Activated CD4-positive, alpha-beta T cell treated with anti-CD3 and anti-CD28 coated beads, Interleukin-2, amount 50 U/mL, for 24 hours (primary cell): ENCODE measurements at regions not wholly inside any gene's neighbourhood (a gene's known extent, or its start where the extent isn't known, plus 50 kb on each side); places are given as distances from the start of the nearest gene placed in this dataset.

Experiments
- DNase-seq, 2 donors: peaks; one replicate each; pipeline ENCODE4 v3.0.0-alpha.2; 2020; ENCODE audit warnings: low read depth in 1 of 2, low spot score in 1 of 2

DNA sequence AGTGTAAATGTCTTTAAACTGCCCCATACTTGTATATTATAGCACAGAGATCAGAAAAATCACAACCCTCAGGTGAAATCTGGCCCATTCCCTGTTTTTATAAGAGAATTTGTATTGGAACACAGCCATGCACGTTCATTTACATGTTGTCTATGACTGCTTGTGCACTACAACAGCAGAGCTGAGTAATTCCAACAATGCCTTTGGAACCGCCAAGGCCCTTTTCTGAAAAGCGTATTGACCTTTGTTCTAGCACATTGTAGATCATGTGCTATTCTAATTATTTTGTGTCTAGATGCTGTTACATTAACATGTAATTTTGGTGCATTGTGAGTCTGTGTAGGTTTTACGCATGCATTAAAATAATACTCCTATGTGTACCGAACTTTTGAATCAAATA lies 339.6 kb downstream of the CHRM3 start:
- no peak for DNase-seq

DNA sequence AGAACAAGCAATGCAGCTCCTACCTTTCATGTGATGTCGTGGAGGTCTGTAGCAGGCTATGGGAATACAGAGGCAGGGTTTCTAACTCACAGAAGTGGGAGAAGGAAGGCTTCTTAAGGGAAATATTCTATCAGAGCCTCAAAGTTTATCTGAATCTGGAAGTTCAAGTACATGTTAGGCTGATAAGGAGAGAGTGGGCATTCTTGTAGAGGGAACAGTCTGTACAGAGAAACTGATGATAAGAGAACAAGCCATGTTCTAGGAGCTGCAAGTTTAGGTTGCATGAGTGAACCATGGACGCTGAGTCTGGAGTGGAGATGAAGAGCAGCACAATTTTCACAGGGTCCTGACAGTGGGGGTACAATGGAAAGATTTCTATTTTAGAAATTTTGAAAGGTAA lies 344.0 kb downstream of the CHRM3 start:
- DNase-seq, result no peak

DNA sequence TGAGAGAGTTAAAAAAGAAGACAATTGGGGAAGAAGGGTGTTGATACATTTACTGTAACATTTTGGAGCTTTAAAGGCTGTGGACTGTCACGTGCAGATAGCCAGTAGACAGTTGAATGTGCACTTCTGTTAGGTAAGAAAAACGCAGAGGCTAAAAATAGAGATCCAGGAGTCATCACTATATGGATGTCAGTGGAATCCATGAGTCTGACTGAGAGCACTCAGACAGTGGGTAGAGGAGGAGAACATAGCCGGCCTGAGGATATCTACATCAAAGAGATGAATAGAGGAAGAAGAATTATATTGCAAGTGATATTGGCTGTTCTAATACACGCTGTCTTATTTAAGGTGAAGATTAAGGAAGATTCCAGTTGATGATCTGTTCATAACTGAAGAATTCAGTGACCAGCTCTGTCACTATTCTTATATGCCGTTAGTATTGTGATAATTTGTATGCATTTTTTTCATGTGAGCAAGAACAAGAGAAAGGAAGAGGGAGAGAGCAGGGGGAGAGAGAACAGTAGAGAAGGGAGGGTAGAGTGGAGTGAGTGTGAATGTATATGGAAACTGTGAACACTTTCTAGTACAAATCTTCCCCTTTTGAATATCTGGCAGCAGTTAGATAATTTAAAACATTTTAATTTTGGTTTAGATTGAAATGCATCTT lies 344.8 kb downstream of the CHRM3 start:
- DNase-seq, result no peak

DNA sequence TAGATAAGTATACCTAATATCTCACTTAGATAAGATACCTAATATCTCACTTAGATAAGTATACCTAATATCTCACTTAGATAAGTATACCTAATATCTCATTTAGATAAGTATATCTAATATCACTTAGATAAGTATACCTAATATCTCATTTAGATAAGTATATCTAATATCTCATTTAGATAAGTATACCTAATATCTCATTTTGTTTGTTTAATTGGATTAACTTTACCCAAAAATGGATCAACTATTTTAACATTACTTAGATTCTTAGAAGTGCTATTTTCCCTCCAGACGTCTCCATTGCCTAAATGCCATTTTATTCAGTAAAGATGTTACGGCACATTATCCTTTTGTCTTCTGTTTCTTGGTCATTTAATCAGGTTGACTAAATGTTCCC lies 346.4 kb downstream of the CHRM3 start:
- DNase-seq, result no peak

DNA sequence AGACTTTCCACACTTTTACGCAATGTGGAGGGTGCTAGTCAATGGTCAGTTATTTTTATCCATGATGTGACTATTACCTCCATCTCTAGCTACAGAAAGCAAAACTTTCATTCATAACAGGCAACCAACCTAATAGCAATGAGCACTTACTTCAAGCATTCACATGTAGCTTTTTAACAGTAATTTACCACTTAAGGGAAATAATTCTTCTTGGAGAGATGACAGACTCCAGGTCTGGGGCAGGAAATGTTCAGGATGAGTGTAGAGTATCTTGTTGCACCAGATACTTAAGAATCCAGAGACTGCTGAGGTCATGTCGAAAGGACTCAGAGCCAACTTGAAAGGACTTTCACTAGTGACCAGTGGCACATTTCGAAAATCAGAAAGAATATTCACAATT lies 347.6 kb downstream of the CHRM3 start:
- DNase-seq, result no peak

DNA sequence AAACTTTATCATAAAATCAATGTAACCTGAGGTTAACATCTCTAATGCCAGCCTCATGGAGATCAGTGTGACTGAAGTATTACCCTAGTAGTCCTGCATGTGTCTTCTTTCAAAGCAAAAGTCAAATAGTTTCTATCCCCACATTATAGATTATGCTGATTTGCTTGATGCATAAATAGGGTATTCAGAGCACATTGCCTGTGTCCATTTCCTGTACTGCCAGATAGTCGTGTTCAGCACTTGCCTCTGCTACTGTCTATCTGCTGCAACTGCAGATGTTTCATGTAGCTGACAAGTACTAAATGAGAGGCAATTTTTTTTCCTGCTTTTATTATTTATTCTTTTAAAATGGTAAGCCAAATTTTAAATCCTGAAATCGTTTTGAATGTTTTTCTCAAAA lies 348.7 kb downstream of the CHRM3 start:
- no peak for DNase-seq

DNA sequence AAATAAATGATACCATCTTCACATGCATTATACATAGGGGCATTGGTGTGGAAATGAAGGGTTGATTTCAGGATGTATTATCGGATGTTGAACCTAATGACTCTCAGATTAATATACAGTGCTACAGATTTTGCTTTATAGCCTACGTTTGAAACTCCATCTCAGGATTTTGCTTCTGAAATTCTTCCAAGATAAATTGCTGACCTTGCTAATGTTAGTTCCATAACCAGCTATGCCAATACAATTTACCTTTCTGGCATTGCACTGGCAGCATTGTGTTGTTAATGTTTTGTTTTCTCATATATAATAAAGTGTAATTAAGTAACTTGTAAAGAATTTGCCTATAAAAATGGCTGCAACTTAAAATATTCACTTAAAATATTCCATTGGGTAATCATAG lies 350.1 kb downstream of the CHRM3 start:
- no peak for DNase-seq

DNA sequence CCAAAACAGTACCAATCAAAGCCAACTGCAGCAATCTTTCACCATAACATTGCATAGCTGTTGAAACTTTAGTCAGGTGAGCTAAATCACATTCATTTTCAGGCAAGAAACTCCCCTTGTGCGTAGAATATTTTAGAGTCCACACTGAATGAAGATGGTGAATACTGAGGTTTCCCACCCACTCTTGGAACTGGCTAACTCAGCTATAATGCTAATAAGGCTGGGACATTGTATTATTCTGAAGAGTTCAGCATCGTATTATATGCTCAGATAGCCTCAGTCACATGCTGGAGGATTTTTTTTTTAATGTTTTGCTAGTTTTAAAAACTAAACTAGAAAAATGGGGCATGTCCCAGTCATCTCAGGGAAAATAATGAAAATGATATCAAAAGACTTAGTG lies 352.3 kb upstream of the FMN2 start:
- DNase-seq, result no peak

DNA sequence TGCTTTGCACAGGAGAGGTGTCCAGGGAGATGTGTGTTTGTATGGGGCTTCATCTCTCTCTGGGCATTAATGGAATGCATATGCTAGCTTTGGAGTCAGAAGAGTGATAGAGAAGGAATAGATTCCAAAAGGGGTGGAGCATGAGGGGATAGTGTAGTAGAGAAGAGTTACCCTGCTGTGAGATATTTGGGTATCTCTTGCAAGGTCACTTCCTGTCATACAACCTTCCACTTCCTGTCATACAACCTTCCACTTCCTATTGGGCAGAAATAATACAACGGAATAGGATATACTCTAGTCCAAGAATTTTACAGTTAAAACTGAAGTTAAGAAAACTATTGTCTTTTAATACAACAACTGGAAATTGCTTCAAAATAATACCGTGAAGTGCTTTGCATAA lies 351.8 kb upstream of the FMN2 start:
- no peak for DNase-seq

DNA sequence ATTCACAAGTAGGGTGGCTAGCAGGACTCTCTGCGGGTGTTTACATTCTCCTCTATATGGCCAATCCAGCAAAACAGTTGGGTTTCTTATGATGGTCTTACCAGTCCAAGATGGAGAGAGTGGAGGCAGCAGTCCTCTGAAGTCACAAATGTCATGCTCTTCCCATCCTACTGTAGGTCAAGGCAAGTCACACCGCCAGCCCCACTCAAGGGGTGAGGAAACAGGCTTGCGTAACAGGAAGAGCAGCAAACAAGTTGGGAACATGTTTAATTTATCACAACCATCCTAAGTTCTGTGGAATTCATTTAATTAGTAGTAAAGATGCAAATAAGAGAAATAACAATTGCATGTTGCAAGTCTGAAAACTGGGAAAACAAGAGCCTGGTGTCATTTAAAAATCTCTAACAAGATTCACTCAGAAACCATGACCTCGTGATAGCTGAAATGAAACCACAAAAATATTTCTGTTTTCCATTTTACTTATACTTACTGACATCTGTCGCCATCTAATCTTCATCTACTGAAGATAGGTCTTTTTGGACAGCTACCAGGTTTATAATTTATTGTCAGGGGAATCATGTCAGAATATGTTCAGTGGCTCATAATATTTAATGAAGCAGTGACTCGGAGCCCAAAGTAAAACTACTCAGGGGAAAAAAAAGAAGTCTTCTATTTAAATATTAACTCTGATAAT lies 349.1 kb upstream of the FMN2 start:
- no peak for DNase-seq

DNA sequence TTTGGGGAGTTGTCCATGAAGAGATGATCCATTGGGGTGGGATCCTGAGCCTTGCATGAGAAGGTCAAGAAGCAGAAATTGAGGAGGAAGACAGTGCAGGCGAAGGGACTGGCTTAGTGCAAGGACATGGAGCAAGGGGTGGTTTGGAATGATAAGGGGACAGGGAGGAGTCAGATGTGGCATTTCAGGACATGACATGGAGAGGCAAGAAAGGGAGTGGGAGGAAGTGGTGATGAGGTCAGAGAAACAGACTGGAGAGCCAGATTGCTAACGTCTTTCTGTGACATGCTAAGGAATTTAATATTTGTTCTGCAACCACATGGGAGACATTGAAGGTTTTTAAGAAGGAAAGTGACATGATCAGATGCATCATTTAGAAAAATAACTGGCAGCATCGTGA lies 346.8 kb upstream of the FMN2 start:
- DNase-seq, result no peak

DNA sequence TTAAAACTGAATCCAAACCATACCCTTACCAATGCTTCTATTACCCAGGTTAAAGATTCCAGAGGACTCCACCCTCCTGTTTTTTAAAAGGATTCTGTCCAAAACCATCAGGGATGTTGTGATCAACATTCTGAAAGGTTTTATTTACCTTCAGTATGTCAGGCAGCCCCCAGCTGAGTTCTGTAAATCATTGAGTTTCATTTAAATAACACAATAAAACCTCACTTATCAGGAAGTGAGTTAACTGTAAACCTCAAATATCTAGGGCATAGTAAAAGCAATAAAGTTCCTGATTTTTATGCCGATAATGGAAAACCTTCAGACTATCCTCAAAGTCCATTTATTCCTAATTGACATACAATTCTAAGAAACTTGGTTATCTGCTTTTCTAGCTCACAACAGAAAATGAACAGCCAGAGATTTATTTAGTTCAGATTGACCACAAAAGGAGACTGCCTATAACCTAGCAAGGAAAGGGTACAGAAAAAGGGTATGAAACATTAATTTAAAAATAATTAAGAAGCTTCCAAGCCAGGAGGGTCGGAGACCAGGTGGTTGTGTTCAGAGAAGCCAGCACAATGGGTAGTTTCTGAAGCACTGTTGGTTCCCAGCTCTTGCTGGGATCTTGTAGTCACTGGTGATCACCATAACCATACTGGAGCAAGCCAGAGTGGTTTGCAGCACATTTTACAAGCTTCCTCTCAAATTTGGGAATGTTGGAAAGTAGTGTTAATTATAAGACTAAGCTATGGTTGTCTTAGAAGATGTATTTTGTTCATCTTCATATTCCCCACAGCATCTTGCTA lies 336.4 kb upstream of the FMN2 start:
- DNase-seq, result no peak

DNA sequence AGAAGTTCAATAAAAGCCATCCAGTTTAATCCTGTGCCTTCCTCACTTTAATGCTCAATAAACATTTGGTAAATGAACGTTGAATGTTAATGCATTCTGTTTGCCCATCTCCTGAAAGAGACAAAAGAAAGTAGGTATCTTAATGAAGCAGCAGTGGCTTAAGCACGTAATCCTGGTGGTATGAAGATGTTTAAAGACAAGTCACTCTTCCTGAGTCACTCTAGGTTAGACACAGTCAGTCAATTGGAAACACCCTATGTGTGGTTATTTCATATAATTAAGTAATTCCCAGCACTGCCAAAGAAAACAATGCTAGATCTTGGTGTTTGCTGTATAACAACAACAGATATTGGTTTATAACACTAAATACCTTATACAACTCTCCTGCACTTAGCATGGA lies 334.0 kb upstream of the FMN2 start:
- DNase-seq, result no peak

DNA sequence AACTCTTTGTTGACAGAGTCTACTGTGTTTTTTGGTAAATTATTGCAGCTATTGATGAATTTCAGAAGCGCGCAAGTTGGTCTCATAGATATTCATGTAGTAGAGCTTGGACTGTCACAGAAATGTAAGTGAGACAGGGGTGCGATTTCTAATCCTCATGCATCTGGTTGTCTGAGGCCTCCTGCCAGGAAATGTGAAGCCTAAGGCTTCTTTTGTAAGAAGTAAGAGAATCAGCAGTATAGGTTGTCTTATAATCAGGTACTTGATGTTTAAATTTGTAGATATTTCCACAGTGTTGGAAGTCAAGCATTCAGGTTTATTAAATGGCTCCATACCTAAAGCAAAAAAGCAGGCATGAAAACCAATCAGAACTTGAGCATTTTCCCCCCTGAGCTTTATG lies 332.9 kb upstream of the FMN2 start:
- no peak for DNase-seq

DNA sequence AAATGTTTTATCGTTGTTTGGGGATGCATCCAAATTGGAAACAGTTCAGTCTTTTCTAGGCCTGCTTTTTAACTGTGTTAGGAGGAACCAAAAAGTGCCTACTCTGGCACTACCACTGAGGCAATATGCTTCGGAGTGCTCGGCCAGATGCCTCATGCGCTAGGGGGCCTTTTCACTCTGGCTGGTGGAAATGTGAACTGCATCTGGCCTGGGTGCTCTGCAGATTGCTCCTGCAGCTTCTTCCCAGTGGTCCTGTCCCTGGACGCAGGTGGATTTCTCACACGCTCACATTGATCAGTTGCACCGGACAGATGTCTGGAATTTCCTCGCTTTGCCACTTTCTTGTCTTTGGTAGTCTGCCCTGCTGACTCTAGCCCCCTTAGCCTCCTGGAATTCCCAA lies 330.2 kb upstream of the FMN2 start:
- no peak for DNase-seq

DNA sequence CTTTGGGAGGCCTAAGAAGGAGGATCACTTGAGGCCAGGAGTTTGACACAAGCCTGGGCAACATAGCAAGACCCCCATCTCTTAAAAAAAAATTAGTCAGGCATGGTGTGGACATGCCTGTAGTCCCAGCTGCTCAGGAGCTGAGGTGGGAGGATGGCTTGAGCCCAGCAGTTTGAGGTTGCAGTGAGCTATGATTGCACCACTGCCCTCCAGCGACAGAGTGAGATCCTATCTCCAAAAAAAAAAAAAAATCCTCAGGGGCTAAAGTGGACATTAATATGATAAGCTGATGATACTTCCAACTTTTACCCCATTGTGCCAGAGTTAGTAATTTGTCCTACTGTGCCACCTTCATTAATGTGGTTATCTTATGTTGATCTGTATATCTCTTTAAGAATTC lies 327.8 kb upstream of the FMN2 start:
- DNase-seq, result no peak

DNA sequence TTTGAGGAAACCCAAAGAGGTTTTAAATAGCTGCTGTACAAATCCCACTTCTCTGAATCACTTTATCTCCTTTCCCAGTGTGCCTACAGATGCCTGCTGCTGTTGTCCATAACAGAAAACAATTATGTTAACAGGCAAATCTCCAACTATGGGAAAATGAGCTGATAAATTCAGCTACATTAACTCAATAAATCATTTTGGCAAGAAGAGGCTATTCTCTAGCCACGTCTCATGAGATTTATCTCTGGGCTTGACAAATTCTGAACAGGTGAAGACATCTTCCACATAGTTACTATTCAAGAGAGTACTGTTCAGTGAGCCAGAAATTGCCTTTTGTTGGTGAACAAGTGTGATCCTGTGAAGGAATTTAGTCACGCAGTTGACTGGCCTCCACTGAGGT lies 327.1 kb upstream of the FMN2 start:
- DNase-seq, result no peak

DNA sequence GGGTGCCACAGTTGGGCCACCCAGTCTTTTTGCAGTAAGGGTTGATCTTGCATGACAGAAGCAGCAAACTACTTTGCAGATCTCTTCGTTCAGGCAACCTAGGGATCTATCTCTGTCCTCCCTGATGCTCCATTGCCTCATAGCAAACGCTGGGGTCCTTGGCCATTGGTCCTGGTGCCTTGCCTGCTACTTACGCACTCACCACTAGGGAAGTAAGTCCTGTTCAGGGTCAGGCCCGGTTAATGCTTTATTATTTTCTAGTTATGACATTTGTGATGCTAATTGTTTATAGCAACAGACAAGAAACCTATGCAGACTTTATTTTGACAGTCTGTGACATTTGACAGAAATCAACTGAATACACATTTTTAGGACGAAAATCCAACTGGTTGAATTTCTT lies 326.5 kb upstream of the FMN2 start:
- DNase-seq, result no peak

DNA sequence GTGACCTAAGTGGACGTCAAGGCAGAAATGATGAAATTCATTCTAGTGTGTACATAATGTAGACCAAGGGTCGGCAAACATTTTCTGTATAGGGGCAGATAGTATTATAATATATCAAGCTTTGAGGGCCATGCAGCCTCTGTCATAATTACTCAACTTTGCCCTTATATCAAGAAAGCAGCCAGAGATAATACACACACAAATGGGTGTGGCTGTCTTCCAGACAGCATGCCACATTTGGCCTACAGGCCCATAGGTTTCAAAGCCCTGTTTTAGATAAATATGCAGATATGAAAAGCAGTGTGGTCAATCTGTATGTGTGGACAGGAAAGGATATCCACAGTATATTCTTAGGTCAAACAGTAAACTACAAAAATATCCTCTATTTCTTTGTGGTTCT lies 320.1 kb upstream of the FMN2 start:
- no peak for DNase-seq

DNA sequence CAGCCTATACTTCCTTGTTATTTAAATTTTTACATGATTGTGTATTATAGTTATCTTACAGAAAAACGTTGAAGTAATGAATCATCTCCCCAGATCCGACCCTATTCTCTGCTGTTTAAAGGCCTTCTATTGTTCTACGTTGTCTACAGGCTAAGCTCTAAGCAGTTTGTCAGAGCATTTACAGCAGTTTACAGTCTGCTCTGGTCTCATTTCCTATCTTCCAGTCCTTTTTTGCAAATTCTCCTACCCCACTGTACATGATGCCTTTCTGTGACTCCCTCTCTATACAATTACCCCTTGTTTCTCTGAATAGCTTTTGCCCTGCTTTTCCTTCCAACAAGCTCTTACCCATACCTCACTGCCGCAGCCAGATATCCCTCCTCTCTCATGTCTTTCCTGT lies 319.2 kb upstream of the FMN2 start:
- no peak for DNase-seq

DNA sequence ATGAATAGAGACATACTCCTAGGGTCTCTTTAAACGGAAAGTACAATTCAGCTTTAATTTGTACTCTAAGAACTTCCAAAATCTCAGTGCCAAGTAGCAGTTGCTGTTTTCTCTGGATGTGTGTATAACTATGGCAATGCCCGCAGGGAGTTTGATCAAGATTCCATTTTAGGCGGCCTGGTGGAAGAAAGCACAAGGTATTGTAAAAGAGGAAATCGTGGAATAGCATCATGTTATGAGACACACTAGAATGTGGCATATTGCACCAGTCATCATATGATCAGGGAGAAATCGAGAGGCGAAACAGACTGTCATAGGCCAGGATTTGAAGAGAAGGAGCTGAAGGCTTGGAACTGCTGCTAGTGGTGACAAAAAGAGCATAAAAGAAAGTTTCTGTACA lies 316.2 kb upstream of the FMN2 start:
- no peak for DNase-seq

DNA sequence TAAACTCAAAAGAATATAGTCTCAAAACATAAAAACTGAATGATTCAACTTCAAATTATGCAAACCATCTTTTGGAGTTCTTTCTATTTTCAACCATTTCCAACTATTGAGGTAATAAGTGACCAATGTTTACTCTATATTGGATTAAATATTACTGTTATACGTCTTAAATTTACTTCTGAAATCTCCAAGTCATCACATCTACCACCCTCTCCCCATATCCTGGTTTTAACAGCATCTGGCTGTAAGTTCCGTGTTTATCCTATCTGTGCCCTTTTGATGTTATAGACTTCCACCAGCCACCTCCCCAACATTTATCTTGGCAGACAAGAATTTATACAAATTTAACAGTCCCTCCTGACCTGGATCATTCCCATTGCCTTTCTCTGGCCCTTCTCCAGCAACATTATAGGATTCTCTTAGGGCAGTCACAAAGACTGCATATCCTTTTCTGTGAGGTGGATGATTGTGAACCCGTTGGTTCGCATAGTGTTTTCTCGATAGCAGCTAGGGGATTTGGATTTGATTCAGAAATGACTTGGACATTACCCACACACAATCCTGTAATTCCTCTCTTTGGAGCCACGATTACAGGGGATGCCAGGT lies 313.4 kb upstream of the FMN2 start:
- no peak for DNase-seq
